GM21447 (cell line): ENCODE measurements at regions not wholly inside any gene's neighbourhood (a gene's known extent, or its start where the extent isn't known, plus 50 kb on each side); places are given as distances from the start of the nearest gene placed in this dataset.

ENCODE experiments used
- ATAC-seq: cut with Tn5 transposase; IDR thresholded peaks from one replicate; pipeline ENCODE4 v1.9.1; 2021; ENCODE audit not compliant: unreplicated experiment

GRCh38 chr1:104921525-104921924 lies 1171.8 kb downstream of the AMY1C start:
- ATAC-seq, result no peak

GRCh38 chr1:104923075-104923474 lies 1173.4 kb downstream of the AMY1C start:
- no peak for ATAC-seq

- no peak for ATAC-seq
Observed at GRCh38 chr1:104929280-104929679, 1179.6 kb downstream of the AMY1C start.

- no peak for ATAC-seq
Observed at GRCh38 chr1:104932030-104932915, 1182.6 kb downstream of the AMY1C start.

- no peak for ATAC-seq
Observed at GRCh38 chr1:104932949-104933679, 1183.4 kb downstream of the AMY1C start.

- no peak for ATAC-seq
Observed at GRCh38 chr1:104933846-104934245, 1184.1 kb downstream of the AMY1C start.

GRCh38 chr1:104945406-104945805 lies 1195.7 kb downstream of the AMY1C start:
- ATAC-seq, result no peak

GRCh38 chr1:104946558-104947210 lies 1197.0 kb downstream of the AMY1C start:
- ATAC-seq, result no peak

- ATAC-seq, result no peak
Observed at GRCh38 chr1:104953555-104953954, 1203.9 kb downstream of the AMY1C start.

GRCh38 chr1:104973516-104973915 lies 1223.8 kb downstream of the AMY1C start:
- ATAC-seq, result no peak

- no peak for ATAC-seq
Observed at GRCh38 chr1:104979651-104980050, 1230.0 kb downstream of the AMY1C start.

- peak; percentile 94 for ATAC-seq
Observed at GRCh38 chr1:104987210-104987609, 1237.5 kb downstream of the AMY1C start.

GRCh38 chr1:104989012-104989411 lies 1239.3 kb downstream of the AMY1C start:
- ATAC-seq, result no peak

GRCh38 chr1:104991702-104992101 lies 1242.0 kb downstream of the AMY1C start:
- no peak for ATAC-seq

- no peak for ATAC-seq
Observed at GRCh38 chr1:105000793-105001192, 1251.1 kb downstream of the AMY1C start.

GRCh38 chr1:105004515-105004914 lies 1254.8 kb downstream of the AMY1C start:
- ATAC-seq, result no peak

- ATAC-seq, result no peak
Observed at GRCh38 chr1:105005594-105006195, 1256.0 kb downstream of the AMY1C start.

GRCh38 chr1:105017587-105017986 lies 1267.9 kb downstream of the AMY1C start:
- no peak for ATAC-seq

GRCh38 chr1:105023719-105024118 lies 1274.0 kb downstream of the AMY1C start:
- ATAC-seq, result no peak

GRCh38 chr1:105027838-105028471 lies 1278.3 kb downstream of the AMY1C start:
- no peak for ATAC-seq

GRCh38 chr1:105072446-105072845 lies 1322.7 kb downstream of the AMY1C start:
- ATAC-seq, result no peak
